Gastrocnemius medialis (tissue), 4 donors: ENCODE measurements at regions not wholly inside any gene's neighbourhood (a gene's known extent, or its start where the extent isn't known, plus 50 kb on each side); places are given as distances from the start of the nearest gene placed in this dataset.

Source experiments
- ATAC-seq, 2 donors: fragments of 150-250 bp; one replicate each; pipeline ENCODE4 v1.9.1; 2016
- DNase-seq, 2 donors: peaks; one replicate each; pipeline ENCODE4 v3.0.0-alpha.2; 2019
- H3K27ac ChIP-seq, 4 donors: fragments of 200-600 bp; sonication (generic); 1 replicate in 1 of 4; 2 replicates in 3 of 4; pipeline ENCODE4 v1.5.1; 2016 to 2018; ENCODE audit warnings: mild to moderate bottlenecking in 2 of 4, moderate library complexity in 1 of 4
- H3K27me3 ChIP-seq, 3 donors: fragments of 200-600 bp; sonication (generic) in 2 of 3; 1 replicate in 1 of 3; 2 replicates in 2 of 3; pipeline versions ENCODE4 v1.5.1 to v1.6.0; 2016 to 2019; ENCODE audit warnings: mild to moderate bottlenecking in 1 of 3, moderate library complexity in 1 of 3
- H3K36me3 ChIP-seq, 2 donors: fragments of 200-600 bp; sonication (generic) in 1 of 2; one replicate each; pipeline ENCODE4 v1.5.1; 2017 to 2018
- H3K4me1 ChIP-seq, 2 donors: fragments of 200-600 bp; sonication (generic) in 1 of 2; one replicate each; pipeline ENCODE4 v1.5.1; 2016 to 2017; ENCODE audit warnings: mild to moderate bottlenecking in 2 of 2
- H3K4me3 ChIP-seq, 4 donors: fragments of 200-600 bp; sonication (generic) in 3 of 4; 1 replicate in 1 of 4; 2 replicates in 3 of 4; pipeline ENCODE4 v1.5.1; 2016 to 2019; ENCODE audit warnings: mild to moderate bottlenecking in 2 of 4
- H3K9me3 ChIP-seq, 3 donors: fragments of 200-600 bp; sonication (generic) in 2 of 3; 1 replicate in 1 of 3; 2 replicates in 2 of 3; pipeline ENCODE4 v1.5.1; 2016 to 2019
- CTCF ChIP-seq, 5 experiments: fragments of 450-650 bp in 3 of 5; fragments of 200-600 bp in 2 of 5; sonication (generic) in 2 of 5; IDR thresholded peaks in 4 of 5; conservative IDR thresholded peaks in 1 of 5; 1 replicate in 4 of 5; 2 replicates in 1 of 5; pipeline ENCODE4 v1.5.1; 2016 to 2019; ENCODE audit warnings: antibody characterized with exemption in 5 of 5, mild to moderate bottlenecking in 3 of 5, moderate library complexity in 3 of 5
- POLR2A ChIP-seq, 2 donors: fragments of 450-650 bp; IDR thresholded peaks; one replicate each; pipeline ENCODE4 v1.6.1; 2017; ENCODE audit warnings: antibody characterized with exemption in 2 of 2, mild to moderate bottlenecking in 2 of 2, moderate library complexity in 2 of 2
- in situ Hi-C, 4 donors: fragments of 200-750 bp; cut with MboI; loops; one replicate each; pipeline versions ENCODE4 v1.15.0 to v1.8.0; 2017; ENCODE audit warnings: low sequenced_read_pairs in 4 of 4
- intact Hi-C: fragments of 100-400 bp; cut with DNase I; formaldehyde crosslinking; loops from one replicate; pipeline ENCODE4 v1.15.1; 2023; ENCODE audit warnings: low total_unique reads

- H3K27me3 ChIP-seq: no peaks in the 10 kb centered on the region
- in situ Hi-C loops (no loop called here), intact Hi-C loops (no loop called here)
- H3K36me3 ChIP-seq: no peaks in the 10 kb centered on the region
- no peak overlapping the region for H3K27ac ChIP-seq
- TF ChIP-seq POLR2A (IDR thresholded peaks at IDR 0.05) (no peak), CTCF (IDR thresholded peaks at IDR 0.05 in 4 of 5, conservative IDR thresholded peaks at IDR 0.05 in 1 of 5) (no peak)
- no peak overlapping the region for H3K4me3 ChIP-seq
- DNase-seq (no peak), ATAC-seq (no peak)
- H3K4me1 ChIP-seq: peaks cover 6 to 9% of the 10 kb centered on the region in 2 donors
- H3K9me3 ChIP-seq: no peaks in the 10 kb centered on the region
Observed at GRCh38 chr15:101561584-101561906, 72.0 kb upstream of the PCSK6 start.

GRCh38 chr15:101560722-101561583, 71.4 kb upstream of the PCSK6 start:
- ATAC-seq (no peak), DNase-seq (no peak)
- H3K27me3 ChIP-seq: no peaks in the 10 kb centered on the region
- H3K9me3 ChIP-seq: no peaks in the 10 kb centered on the region
- no peak for TF ChIP-seq POLR2A (IDR thresholded peaks at IDR 0.05)
- no peak for TF ChIP-seq CTCF (IDR thresholded peaks at IDR 0.05 in 4 of 5, conservative IDR thresholded peaks at IDR 0.05 in 1 of 5)
- H3K4me3 ChIP-seq: no peak overlapping the region
- H3K36me3 ChIP-seq: no peaks in the 10 kb centered on the region
- H3K4me1 ChIP-seq: peaks cover 6 to 9% of the 10 kb centered on the region in 2 donors
- in situ Hi-C loops (no loop called here), intact Hi-C loops (no loop called here)
- no peak overlapping the region for H3K27ac ChIP-seq

GRCh38 chr15:101559952-101560351, 70.4 kb upstream of the PCSK6 start:
- ATAC-seq (no peak), DNase-seq (no peak)
- intact Hi-C loops: no loop called here
- no peak overlapping the region for H3K27ac ChIP-seq
- no peaks in the 10 kb centered on the region for H3K36me3 ChIP-seq
- no peak for TF ChIP-seq CTCF (IDR thresholded peaks at IDR 0.05 in 4 of 5, conservative IDR thresholded peaks at IDR 0.05 in 1 of 5)
- no peak for TF ChIP-seq POLR2A (IDR thresholded peaks at IDR 0.05)
- peaks cover 6 to 9% of the 10 kb centered on the region in 2 donors for H3K4me1 ChIP-seq
- H3K4me3 ChIP-seq: no peak overlapping the region
- in situ Hi-C loops: no loop called here
- no peaks in the 10 kb centered on the region for H3K27me3 ChIP-seq
- no peaks in the 10 kb centered on the region for H3K9me3 ChIP-seq

GRCh38 chr15:101558221-101558941, 68.9 kb upstream of the PCSK6 start:
- intact Hi-C loops: no loop called here
- no peak overlapping the region for H3K27ac ChIP-seq
- H3K27me3 ChIP-seq: no peaks in the 10 kb centered on the region
- no peaks in the 10 kb centered on the region for H3K9me3 ChIP-seq
- H3K36me3 ChIP-seq: no peaks in the 10 kb centered on the region
- peaks cover 6 to 9% of the 10 kb centered on the region in 2 donors for H3K4me1 ChIP-seq
- ATAC-seq (no peak), DNase-seq (no peak)
- in situ Hi-C loops: no loop called here
- TF ChIP-seq CTCF (IDR thresholded peaks at IDR 0.05 in 4 of 5, conservative IDR thresholded peaks at IDR 0.05 in 1 of 5) (no peak), POLR2A (IDR thresholded peaks at IDR 0.05) (no peak)
- H3K4me3 ChIP-seq: no peak overlapping the region
